H9 (cell line): ENCODE measurements at regions not wholly inside any gene's neighbourhood (a gene's known extent, or its start where the extent isn't known, plus 50 kb on each side); places are given as distances from the start of the nearest gene placed in this dataset.

Experiments used
- DNase-seq: peaks from one replicate; pipeline ENCODE4 v3.0.0-alpha.2; 2017
- H2AFZ ChIP-seq: one replicate; pipeline ENCODE4 v1.6.1; 2013; ENCODE audit warnings: mild to moderate bottlenecking, low read length, control low read depth, moderate library complexity
- H2AK5ac ChIP-seq: 2 replicates; pipeline ENCODE4 v1.6.1; 2013; ENCODE audit warnings: low read length, control low read depth, mixed read lengths; ENCODE audit not compliant: insufficient read length
- H2BK120ac ChIP-seq: one replicate; pipeline ENCODE4 v1.6.1; 2013; ENCODE audit warnings: low read depth, mild to moderate bottlenecking, low read length, control low read depth, inconsistent platforms; ENCODE audit not compliant: poor library complexity, severe bottlenecking
- H2BK12ac ChIP-seq: 2 replicates; pipeline ENCODE4 v1.6.1; 2013; ENCODE audit warnings: low read length, control low read depth, mixed read lengths, low read depth; ENCODE audit not compliant: insufficient read length
- H2BK15ac ChIP-seq: 2 replicates; pipeline ENCODE4 v1.6.1; 2013; ENCODE audit warnings: low read depth, low read length, control low read depth
- H2BK20ac ChIP-seq: one replicate; pipeline ENCODE4 v1.6.1; 2013; ENCODE audit warnings: low read depth, mild to moderate bottlenecking, low read length, control low read depth, inconsistent platforms; ENCODE audit not compliant: poor library complexity, severe bottlenecking
- H2BK5ac ChIP-seq: 2 replicates; pipeline ENCODE4 v1.6.1; 2013; ENCODE audit warnings: low read length, control low read depth, mixed read lengths; ENCODE audit not compliant: insufficient read length
- H3K14ac ChIP-seq: 2 replicates; pipeline ENCODE4 v1.6.1; 2013; ENCODE audit warnings: low read length, control low read depth; ENCODE audit not compliant: insufficient read depth
- H3K18ac ChIP-seq: 2 replicates; pipeline ENCODE4 v1.6.1; 2013; ENCODE audit warnings: low read depth, mild to moderate bottlenecking, mixed read lengths, low read length, control low read depth; ENCODE audit not compliant: insufficient read length
- H3K23ac ChIP-seq: 2 replicates; pipeline ENCODE4 v1.6.1; 2013; ENCODE audit warnings: low read length, control low read depth, mixed read lengths, low read depth; ENCODE audit not compliant: insufficient read length
- H3K23me2 ChIP-seq: 2 replicates; pipeline ENCODE4 v1.6.1; 2013; ENCODE audit warnings: low read depth, mild to moderate bottlenecking, mixed read lengths, low read length, control low read depth; ENCODE audit not compliant: insufficient read length, poor library complexity, severe bottlenecking
- H3K27ac ChIP-seq: 2 replicates; pipeline ENCODE4 v1.5.1; 2013; ENCODE audit warnings: low read length, control low read depth, mixed read lengths, low read depth; ENCODE audit not compliant: insufficient read length
- H3K27me3 ChIP-seq: 2 replicates; pipeline ENCODE4 v1.6.1; 2013; ENCODE audit warnings: low read length, control low read depth, inconsistent platforms; ENCODE audit not compliant: insufficient read depth
- H3K4ac ChIP-seq: 2 replicates; pipeline ENCODE4 v1.6.1; 2013; ENCODE audit warnings: low read depth, mild to moderate bottlenecking, control low read depth, inconsistent platforms, low read length, moderate library complexity
- H3K4me1 ChIP-seq: 2 replicates; pipeline ENCODE4 v1.6.1; 2013; ENCODE audit warnings: low read length, control low read depth, inconsistent platforms; ENCODE audit not compliant: insufficient read depth
- H3K4me2 ChIP-seq: 2 replicates; pipeline ENCODE4 v1.6.1; 2013; ENCODE audit warnings: low read length, control low read depth, mixed read lengths; ENCODE audit not compliant: insufficient read length, insufficient read depth
- H3K56ac ChIP-seq: 2 replicates; pipeline ENCODE4 v1.6.1; 2013; ENCODE audit warnings: low read depth, mild to moderate bottlenecking, mixed read lengths, low read length, control low read depth; ENCODE audit not compliant: insufficient read length
- H3K79me1 ChIP-seq: 2 replicates; pipeline ENCODE4 v1.6.1; 2013; ENCODE audit warnings: low read depth, mild to moderate bottlenecking, moderate library complexity, low read length, control low read depth, inconsistent platforms; ENCODE audit not compliant: insufficient read depth, poor library complexity, severe bottlenecking
- H3K79me2 ChIP-seq: 2 replicates; pipeline ENCODE4 v1.6.1; 2013; ENCODE audit warnings: low read length, control low read depth, inconsistent platforms; ENCODE audit not compliant: insufficient read depth
- H3K9ac ChIP-seq: 2 replicates; pipeline ENCODE4 v1.6.1; 2013; ENCODE audit warnings: low read length, control low read depth, mixed read lengths; ENCODE audit not compliant: insufficient read length; ENCODE audit errors: extremely low read depth
- H3K9me3 ChIP-seq: one replicate; pipeline ENCODE4 v1.6.1; 2013; ENCODE audit warnings: low read depth, low read length, inconsistent platforms; ENCODE audit not compliant: control insufficient read depth
- H3T11ph ChIP-seq: one replicate; pipeline ENCODE4 v1.6.1; 2013; ENCODE audit warnings: mild to moderate bottlenecking, low read length, control low read depth, inconsistent platforms
- H4K20me1 ChIP-seq: one replicate; pipeline ENCODE4 v1.6.1; 2013; ENCODE audit not compliant: control insufficient read depth, insufficient read length, insufficient read depth
- H4K5ac ChIP-seq: 2 replicates; pipeline ENCODE4 v1.6.1; 2013; ENCODE audit warnings: low read depth, mild to moderate bottlenecking, mixed read lengths, low read length, control low read depth; ENCODE audit not compliant: insufficient read length
- H4K8ac ChIP-seq: replicated peaks from 2 replicates; pipeline ENCODE4 v1.6.1; 2013; ENCODE audit warnings: low read length, control low read depth, mixed read lengths, low read depth; ENCODE audit not compliant: insufficient read length
- H4K91ac ChIP-seq: 2 replicates; pipeline ENCODE4 v1.6.1; 2013; ENCODE audit warnings: low read depth, mild to moderate bottlenecking, moderate library complexity, mixed read lengths, low read length, control low read depth; ENCODE audit not compliant: insufficient read length
- H3K27ac Mint-ChIP-seq, 3 experiments: 2 replicates in 2 of 3; 3 replicates in 1 of 3; pipeline ENCODE4 v1.8.0; 2020 to 2021; ENCODE audit warnings: mixed read lengths in 3 of 3, mild to moderate bottlenecking in 1 of 3, moderate library complexity in 1 of 3
- H3K27me3 Mint-ChIP-seq: 2 replicates; pipeline ENCODE4 v1.8.0; 2021; ENCODE audit warnings: low read depth, mild to moderate bottlenecking, moderate library complexity, mixed read lengths
- H3K36me3 Mint-ChIP-seq, 3 experiments: 2 replicates in 2 of 3; 3 replicates in 1 of 3; pipeline ENCODE4 v1.8.0; 2020 to 2021; ENCODE audit warnings: low read depth in 3 of 3, mixed read lengths in 3 of 3; ENCODE audit not compliant: insufficient read depth in 1 of 3
- H3K4me1 Mint-ChIP-seq, 2 experiments: 2 replicates each; pipeline ENCODE4 v1.8.0; 2020; ENCODE audit warnings: mixed read lengths in 2 of 2
- H3K4me3 Mint-ChIP-seq, 2 experiments: 2 replicates in 1 of 2; 3 replicates in 1 of 2; pipeline ENCODE4 v1.8.0; 2020 to 2021; ENCODE audit warnings: mild to moderate bottlenecking in 2 of 2, mixed read lengths in 2 of 2, moderate library complexity in 1 of 2
- H3K9me3 Mint-ChIP-seq, 2 experiments: 2 replicates in 1 of 2; 3 replicates in 1 of 2; pipeline ENCODE4 v1.8.0; 2020; ENCODE audit warnings: mild to moderate bottlenecking in 2 of 2, mixed read lengths in 2 of 2, moderate library complexity in 1 of 2
- CTCF ChIP-seq: fragments of 200-600 bp; sonication (generic); conservative IDR thresholded peaks from 3 replicates; pipeline ENCODE4 v1.8.0; 2021; ENCODE audit warnings: antibody characterized with exemption, mild to moderate bottlenecking
- WGBS: extraction: QIAGEN DNeasy Blood & Tissue Kit; methylation state at CpG from one replicate; pipeline ENCODE4 v1.1.7; 2013; ENCODE audit warnings: missing lambda C conversion rate, low lambda C conversion rate, mixed read lengths; ENCODE audit not compliant: insufficient read length; ENCODE audit errors: extremely low coverage; 5-methylcytosine and 5-hydroxymethylcytosine counted together

- no peaks in the 10 kb centered on the region for H3K4me1 Mint-ChIP-seq
- H3K27me3 Mint-ChIP-seq = no peaks in the 10 kb centered on the region
- Histone ChIP-seq H2BK20ac (no peak overlapping the region), H3T11ph (no peak overlapping the region), H3K4me1 (no peaks in the 10 kb centered on the region), H2AFZ (no peak overlapping the region), H3K23me2 (no peaks in the 10 kb centered on the region), H3K23ac (no peak overlapping the region), H2BK120ac (no peak overlapping the region), H3K79me2 (no peaks in the 10 kb centered on the region), H2BK12ac (no peak overlapping the region), H3K4me2 (no peak overlapping the region), H3K79me1 (no peaks in the 10 kb centered on the region), H3K56ac (no peak overlapping the region), H4K91ac (no peak overlapping the region), H4K8ac (no peak overlapping the region), H2AK5ac (no peak overlapping the region), H2BK15ac (no peak overlapping the region), H3K9ac (no peak overlapping the region), H4K20me1 (no peaks in the 10 kb centered on the region), H3K9me3 (no peaks in the 10 kb centered on the region), H3K27me3 (no peaks in the 10 kb centered on the region), H3K18ac (no peak overlapping the region), H3K4ac (no peak overlapping the region), H2BK5ac (no peak overlapping the region), H4K5ac (no peak overlapping the region), H3K27ac (no peak overlapping the region), H3K14ac (no peak overlapping the region)
- no peak for DNase-seq
- H3K36me3 Mint-ChIP-seq = no peaks in the 10 kb centered on the region; a peak in 1 of 7 replicates
- H3K4me3 Mint-ChIP-seq = no peak overlapping the region
- no CpG with 5 or more reads among the region's 3 CpGs for WGBS
- H3K9me3 Mint-ChIP-seq = no peaks in the 10 kb centered on the region; a peak in 1 of 5 replicates
- H3K27ac Mint-ChIP-seq = no peak overlapping the region
- no peak for TF ChIP-seq CTCF
Observed at GRCh38 chr6:141347906-141348492, 784.7 kb upstream of the GJE1 start.
